ENCODE measurements at regions not wholly inside any gene's neighbourhood (a gene's known extent, or its start where the extent isn't known, plus 50 kb on each side); places are given as distances from the start of the nearest gene placed in this dataset.

- no peak for TF ChIP-seq CREB1 (IDR thresholded peaks at IDR 0.05; ENCODE audit: low read depth)
- no peak for TF ChIP-seq REST (IDR thresholded peaks at IDR 0.05; ENCODE audit: low read depth)
- TF ChIP-seq FOXM1 (IDR thresholded peaks at IDR 0.05; ENCODE audit: borderline replicate concordance, low read depth) = no peak
- TF ChIP-seq CEBPB (IDR thresholded peaks at IDR 0.05) = no peak
Measured at GRCh38 chr2:105494683-105495425, 96.0 kb upstream of the FHL2 start.
